ENCODE measurements at regions not wholly inside any gene's neighbourhood (a gene's known extent, or its start where the extent isn't known, plus 50 kb on each side); places are given as distances from the start of the nearest gene placed in this dataset.

DNA sequence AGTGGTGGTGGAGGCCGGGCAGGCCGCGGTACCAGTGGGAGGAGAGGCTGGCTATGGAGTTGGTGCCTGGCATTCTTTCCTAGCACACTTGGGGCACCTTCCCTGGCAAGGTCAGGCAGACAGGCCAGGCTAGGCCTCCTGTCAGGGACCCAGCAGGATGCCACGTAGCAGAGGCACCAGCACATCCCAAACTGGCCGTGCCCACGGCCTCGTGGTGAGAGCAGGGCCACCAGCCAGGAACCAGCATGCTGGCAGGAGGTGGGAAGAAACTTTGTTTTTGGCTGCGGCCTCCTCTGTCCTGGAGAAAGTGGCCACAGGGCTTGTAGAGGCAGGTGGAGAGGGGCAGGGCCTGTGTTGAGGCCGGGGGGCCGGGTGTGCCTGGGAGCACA is 57.6 kb upstream of the CBFA2T3 start:
- TF ChIP-seq ZBTB7A (IDR thresholded peaks at IDR 0.05; ENCODE audit: low read depth) (no peak), TEAD4 (IDR thresholded peaks at IDR 0.05) (no peak), CEBPB (IDR thresholded peaks at IDR 0.05) (no peak), RAD21 (IDR thresholded peaks at IDR 0.05; ENCODE audit: low read depth) (no peak), YY1 (IDR thresholded peaks at IDR 0.05; ENCODE audit: low read depth) (no peak), CREB1 (IDR thresholded peaks at IDR 0.05; ENCODE audit: low read depth) (no peak), REST (IDR thresholded peaks at IDR 0.05; ENCODE audit: low read depth) (no peak), EP300 (IDR thresholded peaks at IDR 0.05; ENCODE audit: borderline replicate concordance) (no peak), MAX (IDR thresholded peaks at IDR 0.05) (no peak), NFIC (IDR thresholded peaks at IDR 0.05) (no peak), FOXM1 (IDR thresholded peaks at IDR 0.05; ENCODE audit: borderline replicate concordance, low read depth) (no peak), TCF12 (IDR thresholded peaks at IDR 0.05; ENCODE audit: low read depth) (no peak), USF1 (IDR thresholded peaks at IDR 0.05) (no peak), EGR1 (IDR thresholded peaks at IDR 0.05) (no peak), TAF1 (IDR thresholded peaks at IDR 0.05; ENCODE audit: low read depth) (no peak)

GRCh38 chr16:89034971-89035668 is 58.1 kb upstream of the CBFA2T3 start:
- TF ChIP-seq EP300 (IDR thresholded peaks at IDR 0.05; ENCODE audit: borderline replicate concordance) = no peak
- TF ChIP-seq ZBTB7A (IDR thresholded peaks at IDR 0.05; ENCODE audit: low read depth) = no peak
- no peak for TF ChIP-seq FOXM1 (IDR thresholded peaks at IDR 0.05; ENCODE audit: borderline replicate concordance, low read depth)
- no peak for TF ChIP-seq CREB1 (IDR thresholded peaks at IDR 0.05; ENCODE audit: low read depth)
- TF ChIP-seq USF1 (IDR thresholded peaks at IDR 0.05) = no peak
- no peak for TF ChIP-seq NFIC (IDR thresholded peaks at IDR 0.05)
- TF ChIP-seq TCF12 (IDR thresholded peaks at IDR 0.05; ENCODE audit: low read depth) = no peak
- TF ChIP-seq CEBPB (IDR thresholded peaks at IDR 0.05) = no peak

DNA sequence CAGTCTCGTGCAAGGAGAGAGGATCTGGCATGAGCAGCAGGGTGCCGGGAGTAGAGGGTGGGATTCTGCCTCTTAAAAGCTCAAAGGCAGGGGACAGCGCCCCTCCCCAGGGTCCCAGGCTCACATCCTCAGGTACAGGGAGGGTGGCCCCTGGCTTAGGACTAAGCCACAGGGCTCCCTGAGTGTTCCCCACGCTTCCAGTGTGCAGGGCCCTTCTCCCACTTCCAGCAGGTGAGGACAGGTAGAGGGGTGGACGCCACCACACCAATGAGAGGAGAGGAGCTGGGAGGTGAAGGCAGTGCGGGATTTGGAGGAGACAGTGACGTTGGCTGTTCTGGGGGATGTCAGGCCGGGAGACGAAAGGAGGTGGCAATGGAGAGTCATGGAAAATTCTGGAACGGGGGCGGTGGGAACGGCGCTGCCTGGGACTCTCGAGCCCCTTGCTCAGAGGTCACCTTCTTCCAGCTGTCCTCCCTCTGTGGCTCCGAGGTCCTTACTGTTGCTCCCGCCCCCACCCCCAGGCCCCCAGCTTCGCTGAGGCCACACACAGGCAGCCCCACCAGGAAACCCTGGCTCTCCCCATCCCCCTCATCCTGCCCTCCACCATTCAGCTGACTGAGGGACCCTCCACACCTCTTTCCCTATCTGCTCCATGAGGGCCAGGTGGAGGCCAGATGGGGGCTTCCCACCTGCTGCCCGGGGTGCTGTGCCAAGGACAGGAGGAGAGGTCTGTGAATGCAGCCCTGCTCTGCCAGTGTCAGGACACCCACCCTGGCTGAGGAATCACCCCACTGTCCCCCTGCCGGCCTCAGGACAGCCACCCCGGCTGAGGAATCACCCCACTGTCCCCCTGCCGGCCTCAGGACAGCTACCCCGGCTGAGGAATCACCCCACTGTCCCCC is 57.7 kb upstream of the ACSF3 start:
- TF ChIP-seq MAX (IDR thresholded peaks at IDR 0.05) = no peak
- no peak for TF ChIP-seq NFIC (IDR thresholded peaks at IDR 0.05)
- TF ChIP-seq TAF1 (IDR thresholded peaks at IDR 0.05; ENCODE audit: low read depth) = no peak
- TF ChIP-seq FOXM1 (IDR thresholded peaks at IDR 0.05; ENCODE audit: borderline replicate concordance, low read depth) = no peak
- TF ChIP-seq YY1 (IDR thresholded peaks at IDR 0.05; ENCODE audit: low read depth) = no peak
- TF ChIP-seq TEAD4 (IDR thresholded peaks at IDR 0.05) = no peak
- no peak for TF ChIP-seq RAD21 (IDR thresholded peaks at IDR 0.05; ENCODE audit: low read depth)
- no peak for TF ChIP-seq USF1 (IDR thresholded peaks at IDR 0.05)

- TF ChIP-seq FOXM1 (IDR thresholded peaks at IDR 0.05; ENCODE audit: borderline replicate concordance, low read depth) = no peak
Observed at GRCh38 chr16:89036776-89037175, 56.9 kb upstream of the ACSF3 start.

DNA sequence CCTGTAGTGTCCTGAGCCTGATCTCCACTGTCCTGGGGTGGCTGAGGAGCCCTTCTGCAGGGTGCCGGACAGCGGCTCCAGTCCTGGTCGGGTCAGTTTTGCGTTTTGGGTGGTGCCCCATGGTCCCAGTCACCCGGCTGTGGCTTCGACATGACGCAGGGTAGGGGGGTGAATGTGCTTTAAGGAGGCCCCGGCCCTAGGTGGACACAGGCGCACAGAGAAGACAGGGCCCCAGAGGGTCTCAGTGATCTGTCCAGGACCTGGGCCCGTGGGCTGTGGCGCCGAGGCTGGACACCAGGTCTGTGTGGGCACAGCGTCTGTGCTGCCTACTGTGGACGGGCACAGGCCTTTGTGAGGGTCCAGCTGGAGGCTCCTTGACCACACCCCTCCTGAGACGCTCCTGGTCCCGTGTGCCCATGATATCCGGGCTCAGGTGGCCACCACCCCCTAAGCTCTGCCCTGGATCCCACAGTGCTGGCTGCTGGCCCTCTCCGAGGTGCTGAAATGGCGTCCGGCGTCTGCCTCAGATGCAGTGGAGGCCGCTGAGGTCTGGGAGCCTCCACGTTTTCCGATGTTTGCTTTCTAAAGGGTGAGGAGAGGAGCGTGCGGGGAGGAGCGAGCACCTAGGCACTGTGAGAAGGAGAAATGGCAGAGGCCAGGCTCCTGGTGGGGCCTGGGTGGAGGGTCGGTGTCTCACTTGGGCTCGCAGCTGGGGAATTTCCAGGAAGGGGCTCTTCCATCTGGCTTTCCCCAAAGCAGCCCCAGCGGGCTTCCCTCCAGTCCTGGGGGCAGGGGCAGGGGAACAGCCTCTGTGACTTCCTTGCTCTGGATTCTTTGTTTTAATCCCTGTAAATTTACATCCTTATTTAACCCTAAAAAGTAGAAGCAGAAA is 56.1 kb upstream of the ACSF3 start:
- TF ChIP-seq EP300 (IDR thresholded peaks at IDR 0.05; ENCODE audit: borderline replicate concordance) = no peak
- no peak for TF ChIP-seq EGR1 (IDR thresholded peaks at IDR 0.05)
- TF ChIP-seq REST (IDR thresholded peaks at IDR 0.05; ENCODE audit: low read depth) = peak; percentile 96
- peak; percentile 48; the same call in 1 of the 2 replicates for TF ChIP-seq MAX (IDR thresholded peaks at IDR 0.05)
- no peak for TF ChIP-seq USF1 (IDR thresholded peaks at IDR 0.05)
- TF ChIP-seq YY1 (IDR thresholded peaks at IDR 0.05; ENCODE audit: low read depth) = peak; percentile 71; the same call in 1 of the 2 replicates
- TF ChIP-seq TAF1 (IDR thresholded peaks at IDR 0.05; ENCODE audit: low read depth) = no peak

Measured in Ishikawa (cell line).